Activated T-cell treated with anti-CD3 and anti-CD28 coated beads, Interleukin-2, amount 50 U/mL, for 1 hour (primary cell): ENCODE measurements at regions not wholly inside any gene's neighbourhood (a gene's known extent, or its start where the extent isn't known, plus 50 kb on each side); places are given as distances from the start of the nearest gene placed in this dataset.

ENCODE experiments used
- DNase-seq: peaks from one replicate; pipeline ENCODE4 v3.0.0-alpha.2; 2020

GRCh38 chr14:56512521-56512920, 67.1 kb upstream of the TMEM260 start:
- DNase-seq = no peak

DNA sequence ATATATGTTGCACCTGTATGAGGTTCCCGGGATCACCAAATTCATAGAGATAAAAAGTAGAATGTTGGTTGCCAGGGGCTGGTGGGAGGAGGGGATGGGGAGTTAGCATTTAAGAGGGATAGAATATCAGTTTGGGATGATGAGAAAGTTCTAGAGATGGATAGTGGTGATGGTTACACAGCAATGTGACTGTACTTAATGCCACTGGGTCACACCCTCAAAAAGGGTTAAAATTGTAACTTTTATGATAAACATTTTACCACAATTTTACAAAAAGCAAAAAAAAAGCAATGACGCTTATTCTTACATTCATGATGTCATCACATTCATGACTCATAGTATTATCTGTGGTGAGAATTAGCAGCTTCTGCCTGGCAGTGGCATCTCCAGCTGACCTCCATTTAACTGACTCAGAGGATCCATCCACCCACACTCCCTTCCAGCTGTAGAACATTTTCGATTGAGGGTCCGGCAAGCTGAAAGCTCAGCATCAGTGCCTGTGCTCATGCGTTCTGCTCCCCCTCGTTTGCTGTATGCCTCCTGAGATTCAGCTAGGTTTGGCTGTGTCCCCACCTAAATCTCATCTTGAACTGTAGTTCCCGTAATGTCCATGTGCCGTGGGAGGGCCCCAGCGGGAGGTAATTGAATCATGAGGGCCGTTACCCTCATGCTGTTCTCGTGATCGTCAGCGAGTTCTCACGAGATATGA, 64.8 kb upstream of the TMEM260 start:
- no peak for DNase-seq

DNA sequence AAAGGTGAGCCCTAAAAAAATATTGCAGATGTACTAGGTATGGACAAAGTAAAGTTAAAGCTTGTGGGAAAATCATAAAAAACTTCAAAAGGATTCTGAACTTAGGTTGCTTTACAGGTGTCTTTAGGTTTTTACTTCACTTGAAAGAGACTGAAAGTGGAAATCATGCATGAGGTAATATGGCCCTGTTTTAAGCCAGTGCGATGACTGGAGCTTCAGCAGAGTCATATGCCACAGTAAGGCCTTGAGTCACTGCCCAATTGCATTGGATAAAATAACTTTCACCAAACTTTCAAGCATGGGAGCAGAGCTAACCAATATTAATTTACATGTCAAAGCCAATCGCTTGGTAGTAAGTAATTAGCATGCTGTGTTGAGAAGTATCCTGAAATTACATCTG, 63.9 kb upstream of the TMEM260 start:
- no peak for DNase-seq

DNA sequence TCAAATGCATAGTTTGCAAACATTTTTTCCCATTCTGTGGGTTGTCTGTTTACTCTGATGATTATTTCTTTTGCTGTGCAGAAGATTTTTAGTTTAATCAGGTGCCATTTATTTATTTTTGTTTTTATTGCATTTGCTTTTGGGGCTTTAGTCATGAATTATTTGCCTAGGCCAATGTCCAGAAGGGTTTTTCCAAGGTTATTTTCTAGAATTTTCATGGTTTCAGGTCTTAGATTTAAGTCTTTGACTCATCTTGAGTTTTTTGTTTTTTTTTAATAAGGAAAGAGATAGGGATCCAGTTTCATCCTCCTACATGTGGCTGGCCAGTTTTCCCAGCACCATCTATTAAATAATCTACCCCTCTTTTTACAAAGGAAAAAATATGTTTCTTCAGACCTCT, 57.2 kb upstream of the TMEM260 start:
- DNase-seq = no peak

GRCh38 chr14:56524971-56525677, 54.5 kb upstream of the TMEM260 start:
- DNase-seq = no peak

- no peak for DNase-seq
Measured at GRCh38 chr14:56528927-56529326, 50.7 kb upstream of the TMEM260 start.
